ENCODE measurements at regions not wholly inside any gene's neighbourhood (a gene's known extent, or its start where the extent isn't known, plus 50 kb on each side); places are given as distances from the start of the nearest gene placed in this dataset.

- TF ChIP-seq POLR2AphosphoS5 (IDR thresholded peaks at IDR 0.05; ENCODE audit: low read depth, low read length) (no peak), SIN3A (IDR thresholded peaks at IDR 0.05; ENCODE audit: borderline replicate concordance, insufficient read depth, low read depth, low read length) (no peak), CTCF (IDR thresholded peaks at IDR 0.05) (no peak), TCF7L2 (IDR thresholded peaks at IDR 0.05; ENCODE audit: low read depth, low read length) (no peak)
Measured at GRCh38 chr6:113141901-113142300, 715.2 kb upstream of the MARCKS start.
